Hepatocyte (in vitro differentiated cells): ENCODE measurements at regions not wholly inside any gene's neighbourhood (a gene's known extent, or its start where the extent isn't known, plus 50 kb on each side); places are given as distances from the start of the nearest gene placed in this dataset.

Experiments
- DNase-seq: peaks from one replicate; pipeline ENCODE4 v3.0.0-alpha.2; 2016; ENCODE audit warnings: low spot score
- H2AFZ ChIP-seq: fragments of 200-600 bp; sonication (generic); 2 replicates; pipeline ENCODE4 v1.6.0; 2016; ENCODE audit warnings: antibody characterized with exemption, mild to moderate bottlenecking
- H3K27ac ChIP-seq: fragments of 200-600 bp; sonication (generic); 2 replicates; pipeline ENCODE4 v1.5.1; 2016; ENCODE audit warnings: mild to moderate bottlenecking
- H3K27me3 ChIP-seq: fragments of 200-600 bp; sonication (generic); 2 replicates; pipeline ENCODE4 v1.6.1; 2016
- H3K36me3 ChIP-seq: fragments of 200-600 bp; sonication (generic); replicated peaks from 2 replicates; pipeline ENCODE4 v1.5.1; 2016; ENCODE audit warnings: low read depth; ENCODE audit not compliant: insufficient read depth
- H3K4me1 ChIP-seq: fragments of 200-600 bp; sonication (generic); 2 replicates; pipeline ENCODE4 v1.5.1; 2016; ENCODE audit warnings: mild to moderate bottlenecking, moderate library complexity; ENCODE audit not compliant: insufficient read depth
- H3K4me2 ChIP-seq: fragments of 200-600 bp; sonication (generic); 2 replicates; pipeline ENCODE4 v1.6.0; 2016
- H3K4me3 ChIP-seq: fragments of 200-600 bp; sonication (generic); 2 replicates; pipeline ENCODE4 v1.5.1; 2016; ENCODE audit warnings: mild to moderate bottlenecking
- H3K79me2 ChIP-seq: fragments of 200-600 bp; sonication (generic); 2 replicates; pipeline ENCODE4 v1.6.0; 2017; ENCODE audit warnings: mild to moderate bottlenecking
- H3K9me2 ChIP-seq: fragments of 200-600 bp; sonication (generic); replicated peaks from 2 replicates; pipeline ENCODE4 v1.6.0; 2017; ENCODE audit warnings: mild to moderate bottlenecking; ENCODE audit not compliant: insufficient read depth
- H3K9me3 ChIP-seq: fragments of 200-600 bp; sonication (generic); 2 replicates; pipeline ENCODE4 v1.5.1; 2016; ENCODE audit warnings: low read depth, mild to moderate bottlenecking
- H4K20me1 ChIP-seq: fragments of 200-600 bp; sonication (generic); 2 replicates; pipeline ENCODE4 v1.6.0; 2016; ENCODE audit warnings: mild to moderate bottlenecking; ENCODE audit not compliant: insufficient read depth, poor library complexity, severe bottlenecking
- CTCF ChIP-seq: fragments of 200-600 bp; sonication (generic); IDR thresholded peaks from 2 replicates; pipeline ENCODE4 v1.5.1; 2016; ENCODE audit warnings: antibody characterized with exemption, mild to moderate bottlenecking; ENCODE audit not compliant: poor library complexity
- EZH2 ChIP-seq: fragments of 200-600 bp; sonication (generic); IDR thresholded peaks from 2 replicates; pipeline ENCODE4 v1.6.1; 2016; ENCODE audit warnings: antibody characterized with exemption, mild to moderate bottlenecking, borderline replicate concordance
- EZH2phosphoT487 ChIP-seq: fragments of 200-600 bp; sonication (generic); IDR thresholded peaks from one replicate; pipeline ENCODE4 v1.6.1; 2018; ENCODE audit warnings: antibody characterized with exemption, mild to moderate bottlenecking, low read depth, moderate library complexity; ENCODE audit not compliant: unreplicated experiment, severe bottlenecking
- WGBS: methylation state at CpG from one replicate; pipeline ENCODE4 v1.1.6; 2016; ENCODE audit warnings: low lambda C conversion rate; ENCODE audit errors: missing lambda C conversion rate; 5-methylcytosine and 5-hydroxymethylcytosine counted together

GRCh38 chr7:114160925-114161324 lies 242.1 kb upstream of the PPP1R3A start:
- TF ChIP-seq EZH2: no peak
- no peak for TF ChIP-seq CTCF
- TF ChIP-seq EZH2phosphoT487: no peak
- no peak overlapping the region for H3K4me2 ChIP-seq
- WGBS: 94% methylated on average over 2 of the region's 2 CpGs

GRCh38 chr7:114158854-114159253 lies 240.0 kb upstream of the PPP1R3A start:
- TF ChIP-seq EZH2: no peak
- TF ChIP-seq EZH2phosphoT487: no peak
- TF ChIP-seq CTCF: no peak
- Histone ChIP-seq H3K9me3 (no peaks in the 10 kb centered on the region), H3K79me2 (no peaks in the 10 kb centered on the region), H3K4me2 (no peak overlapping the region), H4K20me1 (no peaks in the 10 kb centered on the region), H3K4me3 (no peak overlapping the region), H3K9me2 (no peaks in the 10 kb centered on the region), H3K36me3 (no peaks in the 10 kb centered on the region), H3K4me1 (no peaks in the 10 kb centered on the region), H2AFZ (no peak overlapping the region), H3K27ac (no peak overlapping the region), H3K27me3 (no peaks in the 10 kb centered on the region)
- DNase-seq: no peak
- WGBS: 100% methylated on average over 1 of the region's 1 CpG

More at GRCh38 chr7:114160925-114161324, 242.1 kb upstream of the PPP1R3A start:
- Histone ChIP-seq H3K9me2 (no peaks in the 10 kb centered on the region), H3K4me1 (no peaks in the 10 kb centered on the region), H3K27me3 (no peaks in the 10 kb centered on the region), H3K36me3 (no peaks in the 10 kb centered on the region), H3K4me3 (no peak overlapping the region), H2AFZ (no peak overlapping the region), H4K20me1 (no peaks in the 10 kb centered on the region), H3K9me3 (no peaks in the 10 kb centered on the region), H3K79me2 (no peaks in the 10 kb centered on the region), H3K27ac (no peak overlapping the region)
- DNase-seq: no peak

- DNase-seq: no peak
- Histone ChIP-seq H3K9me3 (no peaks in the 10 kb centered on the region), H3K27me3 (no peaks in the 10 kb centered on the region), H2AFZ (no peak overlapping the region), H3K4me2 (no peak overlapping the region), H3K27ac (no peak overlapping the region), H4K20me1 (no peaks in the 10 kb centered on the region), H3K4me1 (no peaks in the 10 kb centered on the region), H3K79me2 (no peaks in the 10 kb centered on the region), H3K9me2 (no peaks in the 10 kb centered on the region), H3K36me3 (no peaks in the 10 kb centered on the region), H3K4me3 (no peak overlapping the region)
- 91% methylated on average over 3 of the region's 3 CpGs for WGBS
- TF ChIP-seq CTCF (no peak), EZH2 (no peak), EZH2phosphoT487 (no peak)
Measured at GRCh38 chr7:114158275-114158674, 239.5 kb upstream of the PPP1R3A start.

- WGBS: 54% methylated on average over 1 of the region's 1 CpG
- H3K4me2 ChIP-seq: no peak overlapping the region
- no peaks in the 10 kb centered on the region for H3K9me2 ChIP-seq
- H3K4me1 ChIP-seq: no peaks in the 10 kb centered on the region
- H3K27me3 ChIP-seq: no peaks in the 10 kb centered on the region
- no peak overlapping the region for H3K27ac ChIP-seq
- H3K79me2 ChIP-seq: no peaks in the 10 kb centered on the region
- no peaks in the 10 kb centered on the region for H3K9me3 ChIP-seq
- no peak overlapping the region for H3K4me3 ChIP-seq
- no peaks in the 10 kb centered on the region for H4K20me1 ChIP-seq
- DNase-seq: no peak
- no peaks in the 10 kb centered on the region for H3K36me3 ChIP-seq
- no peak for TF ChIP-seq CTCF
- TF ChIP-seq EZH2phosphoT487: no peak
- no peak for TF ChIP-seq EZH2
- H2AFZ ChIP-seq: no peak overlapping the region
Measured at GRCh38 chr7:114156178-114156577, 237.4 kb upstream of the PPP1R3A start.
